GM23248 (cell line): ENCODE measurements at regions not wholly inside any gene's neighbourhood (a gene's known extent, or its start where the extent isn't known, plus 50 kb on each side); places are given as distances from the start of the nearest gene placed in this dataset.

Source experiments
- EZH2 ChIP-seq: fragments of 200-600 bp; sonication (generic); IDR thresholded peaks from 2 replicates; pipeline ENCODE4 v1.6.1; 2018; ENCODE audit warnings: antibody characterized with exemption, mild to moderate bottlenecking; ENCODE audit not compliant: insufficient read depth, poor library complexity, severe bottlenecking
- EZH2phosphoT487 ChIP-seq: fragments of 200-600 bp; sonication (generic); IDR thresholded peaks from 2 replicates; pipeline ENCODE4 v1.6.1; 2018; ENCODE audit warnings: antibody characterized with exemption, moderate library complexity, mild to moderate bottlenecking, low read depth; ENCODE audit not compliant: insufficient read depth

DNA sequence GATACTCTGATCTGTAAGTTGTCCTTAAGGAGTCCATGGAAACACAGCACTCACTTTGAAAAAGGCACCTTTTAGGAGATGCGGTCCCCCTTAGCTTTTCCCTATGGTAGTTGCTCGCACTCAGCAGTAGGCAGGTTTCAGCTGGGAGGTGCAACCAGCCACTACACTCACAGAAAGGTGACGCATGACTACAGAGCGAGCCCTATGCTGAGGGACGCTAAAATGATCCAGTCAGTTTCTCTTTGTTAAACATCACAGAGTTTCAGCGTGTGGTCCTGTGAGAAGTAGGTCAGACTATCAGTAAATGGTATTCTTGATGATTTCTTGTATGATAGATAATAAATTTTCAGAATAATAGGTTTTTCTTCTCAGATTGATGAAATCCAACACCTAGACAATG, 362.7 kb upstream of the MIR17HG start:
- TF ChIP-seq EZH2 (no peak), EZH2phosphoT487 (no peak)
